ENCODE measurements at regions not wholly inside any gene's neighbourhood (a gene's known extent, or its start where the extent isn't known, plus 50 kb on each side); places are given as distances from the start of the nearest gene placed in this dataset.

DNA sequence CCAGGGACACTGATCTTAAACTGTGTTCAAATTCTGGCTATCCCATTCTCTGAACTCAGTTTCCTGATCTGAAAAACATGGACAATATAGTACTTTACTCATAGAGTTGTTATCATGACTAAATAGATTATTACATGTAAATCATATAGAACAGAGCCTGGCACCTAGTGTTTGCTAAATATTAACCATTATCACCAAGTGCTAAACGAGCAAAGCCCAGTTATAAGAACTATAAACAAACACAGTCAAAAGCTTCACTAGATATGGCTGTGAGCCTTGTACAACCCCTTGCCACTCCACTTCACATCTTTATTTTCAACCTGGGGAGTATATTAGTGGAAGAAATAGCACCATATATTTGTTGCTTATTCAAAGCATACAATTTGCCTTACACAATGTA lies 338.9 kb upstream of the CADM1 start:
- TF ChIP-seq TFCP2L1 (CRISPR knock-in tag; IDR thresholded peaks at IDR 0.05) (no peak), ZNF302 (CRISPR knock-in tag; IDR thresholded peaks at IDR 0.05) (no peak), MAFK (IDR thresholded peaks at IDR 0.05; ENCODE audit: partially characterized antibody) (no peak), EP300 (IDR thresholded peaks at IDR 0.05) (no peak), MYC (IDR thresholded peaks at IDR 0.05; ENCODE audit: borderline replicate concordance, low read length) (no peak), CHD2 (IDR thresholded peaks at IDR 0.05; ENCODE audit: low read length, partially characterized antibody) (no peak), KDM5A (IDR thresholded peaks at IDR 0.05) (no peak), RFX5 (IDR thresholded peaks at IDR 0.05) (no peak)
- TF ChIP-seq, protein P1, sequence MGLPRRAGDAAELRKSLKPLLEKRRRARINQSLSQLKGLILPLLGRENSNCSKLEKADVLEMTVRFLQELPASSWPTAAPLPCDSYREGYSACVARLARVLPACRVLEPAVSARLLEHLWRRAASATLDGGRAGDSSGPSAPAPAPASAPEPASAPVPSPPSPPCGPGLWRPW (IDR thresholded peaks at IDR 0.05): no peak
- TF ChIP-seq, protein P2, sequence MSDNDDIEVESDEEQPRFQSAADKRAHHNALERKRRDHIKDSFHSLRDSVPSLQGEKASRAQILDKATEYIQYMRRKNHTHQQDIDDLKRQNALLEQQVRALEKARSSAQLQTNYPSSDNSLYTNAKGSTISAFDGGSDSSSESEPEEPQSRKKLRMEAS (IDR thresholded peaks at IDR 0.05): no peak
- TF ChIP-seq, protein P3, sequence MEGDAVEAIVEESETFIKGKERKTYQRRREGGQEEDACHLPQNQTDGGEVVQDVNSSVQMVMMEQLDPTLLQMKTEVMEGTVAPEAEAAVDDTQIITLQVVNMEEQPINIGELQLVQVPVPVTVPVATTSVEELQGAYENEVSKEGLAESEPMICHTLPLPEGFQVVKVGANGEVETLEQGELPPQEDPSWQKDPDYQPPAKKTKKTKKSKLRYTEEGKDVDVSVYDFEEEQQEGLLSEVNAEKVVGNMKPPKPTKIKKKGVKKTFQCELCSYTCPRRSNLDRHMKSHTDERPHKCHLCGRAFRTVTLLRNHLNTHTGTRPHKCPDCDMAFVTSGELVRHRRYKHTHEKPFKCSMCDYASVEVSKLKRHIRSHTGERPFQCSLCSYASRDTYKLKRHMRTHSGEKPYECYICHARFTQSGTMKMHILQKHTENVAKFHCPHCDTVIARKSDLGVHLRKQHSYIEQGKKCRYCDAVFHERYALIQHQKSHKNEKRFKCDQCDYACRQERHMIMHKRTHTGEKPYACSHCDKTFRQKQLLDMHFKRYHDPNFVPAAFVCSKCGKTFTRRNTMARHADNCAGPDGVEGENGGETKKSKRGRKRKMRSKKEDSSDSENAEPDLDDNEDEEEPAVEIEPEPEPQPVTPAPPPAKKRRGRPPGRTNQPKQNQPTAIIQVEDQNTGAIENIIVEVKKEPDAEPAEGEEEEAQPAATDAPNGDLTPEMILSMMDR (IDR thresholded peaks at IDR 0.05): no peak
- TF ChIP-seq, protein P4, sequence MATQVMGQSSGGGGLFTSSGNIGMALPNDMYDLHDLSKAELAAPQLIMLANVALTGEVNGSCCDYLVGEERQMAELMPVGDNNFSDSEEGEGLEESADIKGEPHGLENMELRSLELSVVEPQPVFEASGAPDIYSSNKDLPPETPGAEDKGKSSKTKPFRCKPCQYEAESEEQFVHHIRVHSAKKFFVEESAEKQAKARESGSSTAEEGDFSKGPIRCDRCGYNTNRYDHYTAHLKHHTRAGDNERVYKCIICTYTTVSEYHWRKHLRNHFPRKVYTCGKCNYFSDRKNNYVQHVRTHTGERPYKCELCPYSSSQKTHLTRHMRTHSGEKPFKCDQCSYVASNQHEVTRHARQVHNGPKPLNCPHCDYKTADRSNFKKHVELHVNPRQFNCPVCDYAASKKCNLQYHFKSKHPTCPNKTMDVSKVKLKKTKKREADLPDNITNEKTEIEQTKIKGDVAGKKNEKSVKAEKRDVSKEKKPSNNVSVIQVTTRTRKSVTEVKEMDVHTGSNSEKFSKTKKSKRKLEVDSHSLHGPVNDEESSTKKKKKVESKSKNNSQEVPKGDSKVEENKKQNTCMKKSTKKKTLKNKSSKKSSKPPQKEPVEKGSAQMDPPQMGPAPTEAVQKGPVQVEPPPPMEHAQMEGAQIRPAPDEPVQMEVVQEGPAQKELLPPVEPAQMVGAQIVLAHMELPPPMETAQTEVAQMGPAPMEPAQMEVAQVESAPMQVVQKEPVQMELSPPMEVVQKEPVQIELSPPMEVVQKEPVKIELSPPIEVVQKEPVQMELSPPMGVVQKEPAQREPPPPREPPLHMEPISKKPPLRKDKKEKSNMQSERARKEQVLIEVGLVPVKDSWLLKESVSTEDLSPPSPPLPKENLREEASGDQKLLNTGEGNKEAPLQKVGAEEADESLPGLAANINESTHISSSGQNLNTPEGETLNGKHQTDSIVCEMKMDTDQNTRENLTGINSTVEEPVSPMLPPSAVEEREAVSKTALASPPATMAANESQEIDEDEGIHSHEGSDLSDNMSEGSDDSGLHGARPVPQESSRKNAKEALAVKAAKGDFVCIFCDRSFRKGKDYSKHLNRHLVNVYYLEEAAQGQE (IDR thresholded peaks at IDR 0.05): no peak
